Fibroblast of pulmonary artery (primary cell): ENCODE measurements at regions not wholly inside any gene's neighbourhood (a gene's known extent, or its start where the extent isn't known, plus 50 kb on each side); places are given as distances from the start of the nearest gene placed in this dataset.

Source experiments
- DNase-seq: peaks from one replicate; pipeline ENCODE4 v3.0.0-alpha.2; 2010; ENCODE audit warnings: low read depth
- H3K4me3 ChIP-seq: replicated peaks from 2 replicates; pipeline ENCODE4 v1.5.1; 2011; ENCODE audit warnings: low read depth, mild to moderate bottlenecking, control low read depth, low read length, moderate library complexity
- TF ChIP-seq, protein P1 (sequence below): IDR thresholded peaks from 2 replicates; pipeline ENCODE4 v1.5.1; 2011; ENCODE audit warnings: mild to moderate bottlenecking, control low read depth, low read length, inconsistent platforms; ENCODE audit errors: missing control alignments

DNA sequence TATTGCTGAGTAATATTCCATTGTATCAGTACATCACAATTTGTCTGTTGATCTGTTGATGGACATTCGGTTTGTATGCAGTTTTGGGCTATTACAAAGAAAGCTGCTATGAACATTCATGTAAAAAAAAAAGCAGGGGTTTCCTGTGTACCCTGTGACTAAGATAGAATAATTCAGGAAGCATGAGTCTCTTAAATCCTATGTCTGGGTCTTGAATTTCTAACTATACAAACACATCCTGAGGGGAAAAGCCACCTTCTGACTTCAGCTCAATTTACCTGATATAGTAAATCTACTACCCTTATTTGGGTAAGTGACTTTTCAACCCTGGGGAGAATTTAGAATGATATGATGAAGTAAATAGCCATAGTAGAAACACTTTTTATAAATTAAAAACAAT is 94.6 kb upstream of the FUNDC1 start:
- DNase-seq = no peak
- TF ChIP-seq, protein P1, sequence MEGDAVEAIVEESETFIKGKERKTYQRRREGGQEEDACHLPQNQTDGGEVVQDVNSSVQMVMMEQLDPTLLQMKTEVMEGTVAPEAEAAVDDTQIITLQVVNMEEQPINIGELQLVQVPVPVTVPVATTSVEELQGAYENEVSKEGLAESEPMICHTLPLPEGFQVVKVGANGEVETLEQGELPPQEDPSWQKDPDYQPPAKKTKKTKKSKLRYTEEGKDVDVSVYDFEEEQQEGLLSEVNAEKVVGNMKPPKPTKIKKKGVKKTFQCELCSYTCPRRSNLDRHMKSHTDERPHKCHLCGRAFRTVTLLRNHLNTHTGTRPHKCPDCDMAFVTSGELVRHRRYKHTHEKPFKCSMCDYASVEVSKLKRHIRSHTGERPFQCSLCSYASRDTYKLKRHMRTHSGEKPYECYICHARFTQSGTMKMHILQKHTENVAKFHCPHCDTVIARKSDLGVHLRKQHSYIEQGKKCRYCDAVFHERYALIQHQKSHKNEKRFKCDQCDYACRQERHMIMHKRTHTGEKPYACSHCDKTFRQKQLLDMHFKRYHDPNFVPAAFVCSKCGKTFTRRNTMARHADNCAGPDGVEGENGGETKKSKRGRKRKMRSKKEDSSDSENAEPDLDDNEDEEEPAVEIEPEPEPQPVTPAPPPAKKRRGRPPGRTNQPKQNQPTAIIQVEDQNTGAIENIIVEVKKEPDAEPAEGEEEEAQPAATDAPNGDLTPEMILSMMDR = no peak
- no peak overlapping the region for H3K4me3 ChIP-seq

DNA sequence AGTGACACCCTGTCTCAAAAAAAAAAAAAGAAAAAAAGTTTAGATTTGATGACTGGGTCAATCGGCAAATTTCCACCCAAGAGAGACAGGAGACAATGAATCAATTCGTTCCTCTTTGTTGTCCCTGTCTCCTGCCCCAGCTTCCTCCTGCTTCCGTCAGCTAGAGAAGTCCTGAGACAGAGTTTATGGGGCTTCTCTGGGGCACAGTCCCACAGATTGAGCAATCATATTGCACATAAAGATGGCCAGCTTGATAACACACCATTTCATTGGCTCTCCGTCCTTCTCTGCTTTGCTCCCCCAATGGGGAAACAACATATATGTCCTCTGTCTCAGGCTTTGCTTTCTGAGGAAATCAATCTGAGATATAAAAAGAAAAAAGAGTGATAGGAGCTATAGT is 78.4 kb upstream of the FUNDC1 start:
- TF ChIP-seq, protein P1 = no peak
- no peak overlapping the region for H3K4me3 ChIP-seq
- no peak for DNase-seq

GRCh38 chrX:44619039-44619438 is 76.4 kb upstream of the FUNDC1 start:
- no peak overlapping the region for H3K4me3 ChIP-seq
- no peak for DNase-seq
- TF ChIP-seq, protein P1 = no peak

DNA sequence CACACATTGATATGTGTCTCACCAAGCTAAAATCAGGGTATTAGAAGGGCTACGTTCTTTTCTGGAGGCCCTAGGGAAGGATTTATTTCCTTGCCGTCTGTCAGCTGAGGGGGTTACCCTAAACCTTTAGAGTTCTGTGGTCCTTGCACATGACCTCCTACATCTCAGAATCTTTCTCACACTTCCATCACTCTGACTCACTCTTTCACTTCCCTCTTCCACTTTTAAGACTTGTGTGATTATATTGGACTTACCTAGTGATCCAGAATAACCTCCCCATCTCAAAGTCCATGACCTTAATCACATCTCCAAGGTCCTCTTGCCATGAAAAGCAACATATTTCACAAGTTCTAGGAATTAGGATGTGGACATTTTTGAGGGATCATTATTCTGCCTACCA is 53.6 kb upstream of the FUNDC1 start:
- DNase-seq = no peak
- TF ChIP-seq, protein P1 = no peak

More for the DNA sequence above, 53.6 kb upstream of the FUNDC1 start:
- H3K4me3 ChIP-seq = no peak overlapping the region
